Neural cell (in vitro differentiated cells): ENCODE measurements at regions not wholly inside any gene's neighbourhood (a gene's known extent, or its start where the extent isn't known, plus 50 kb on each side); places are given as distances from the start of the nearest gene placed in this dataset.

ENCODE experiments used
- H2AFZ ChIP-seq: fragments of 200-600, 300-800 bp; sonication (generic), shearing (Covaris generic); 2 replicates; pipeline ENCODE4 v1.6.0; 2014; ENCODE audit warnings: low read depth, mild to moderate bottlenecking, antibody characterized with exemption, low read length, moderate library complexity
- H3F3A ChIP-seq: fragments of 200-600 bp; shearing (Covaris generic); 2 replicates; pipeline ENCODE4 v1.6.1; 2016; ENCODE audit warnings: mild to moderate bottlenecking, moderate library complexity, mixed read lengths, antibody characterized with exemption, low read length; ENCODE audit not compliant: insufficient read depth, poor library complexity, severe bottlenecking
- H3K27ac ChIP-seq: fragments of 200-600, 300-800 bp; sonication (generic), shearing (Covaris generic); 2 replicates; pipeline ENCODE4 v1.5.1; 2014; ENCODE audit warnings: mild to moderate bottlenecking, low read length, moderate library complexity
- H3K27me3 ChIP-seq: fragments of 300-800, 200-600 bp; sonication (generic), shearing (Covaris generic); 2 replicates; pipeline ENCODE4 v1.6.0; 2014; ENCODE audit warnings: mild to moderate bottlenecking, low read depth, low read length, moderate library complexity; ENCODE audit not compliant: insufficient read depth
- H3K36me3 ChIP-seq: fragments of 300-800, 200-600 bp; sonication (generic), shearing (Covaris generic); 2 replicates; pipeline ENCODE4 v1.5.1; 2014; ENCODE audit warnings: mild to moderate bottlenecking, antibody characterized with exemption, low read length, moderate library complexity; ENCODE audit not compliant: insufficient read depth
- H3K4me2 ChIP-seq: fragments of 300-800, 200-600 bp; sonication (generic), shearing (Covaris generic); 2 replicates; pipeline ENCODE4 v1.6.0; 2014; ENCODE audit warnings: mild to moderate bottlenecking, low read length
- H3K4me3 ChIP-seq: fragments of 300-800, 200-600 bp; sonication (generic), shearing (Covaris generic); 2 replicates; pipeline ENCODE4 v1.5.1; 2014; ENCODE audit warnings: mild to moderate bottlenecking, low read length, moderate library complexity
- H3K79me2 ChIP-seq: fragments of 200-600 bp; shearing (Covaris generic); replicated peaks from 2 replicates; pipeline ENCODE4 v1.6.0; 2014; ENCODE audit warnings: mild to moderate bottlenecking, low read length, moderate library complexity; ENCODE audit not compliant: insufficient read depth
- H3K9ac ChIP-seq: fragments of 300-800, 200-600 bp; sonication (generic), shearing (Covaris generic); 2 replicates; pipeline ENCODE4 v1.6.1; 2016; ENCODE audit warnings: mild to moderate bottlenecking, low read length, mixed read lengths
- H3K9me2 ChIP-seq: fragments of 200-600 bp; shearing (Covaris generic); 2 replicates; pipeline ENCODE4 v1.6.1; 2016; ENCODE audit warnings: mild to moderate bottlenecking, low read length, mixed read lengths; ENCODE audit not compliant: insufficient read depth
- H3K9me3 ChIP-seq: fragments of 200-600, 300-800 bp; sonication (generic), shearing (Covaris generic); 2 replicates; pipeline ENCODE4 v1.6.1; 2016; ENCODE audit warnings: mild to moderate bottlenecking, mixed run types, low read length, moderate library complexity, mixed read lengths
- H4K20me1 ChIP-seq: fragments of 200-600 bp; shearing (Covaris generic); 2 replicates; pipeline ENCODE4 v1.6.1; 2016; ENCODE audit warnings: mild to moderate bottlenecking, mixed run types; ENCODE audit not compliant: insufficient read depth
- CTCF ChIP-seq: fragments of 450-650 bp; IDR thresholded peaks from 2 replicates; pipeline ENCODE4 v1.5.1; 2014; ENCODE audit warnings: antibody characterized with exemption, mild to moderate bottlenecking, moderate library complexity; ENCODE audit not compliant: poor library complexity, severe bottlenecking
- EP300 ChIP-seq: fragments of 450-650 bp; conservative IDR thresholded peaks from 2 replicates; pipeline ENCODE4 v1.6.1; 2014; ENCODE audit warnings: antibody characterized with exemption, mild to moderate bottlenecking, moderate library complexity; ENCODE audit not compliant: poor library complexity, severe bottlenecking
- EZH2 ChIP-seq: fragments of 200-600, 300-800 bp; shearing (Covaris generic), sonication (generic); IDR thresholded peaks from 2 replicates; pipeline ENCODE4 v1.6.1; 2014; ENCODE audit warnings: antibody characterized with exemption, low read length, borderline replicate concordance, mild to moderate bottlenecking; ENCODE audit not compliant: insufficient read depth, poor library complexity, severe bottlenecking
- MXI1 ChIP-seq: fragments of 450-650 bp; conservative IDR thresholded peaks from 2 replicates; pipeline ENCODE4 v1.6.1; 2014; ENCODE audit warnings: antibody characterized with exemption, mild to moderate bottlenecking; ENCODE audit not compliant: poor library complexity, severe bottlenecking
- POLR2AphosphoS5 ChIP-seq: IDR thresholded peaks from 2 replicates; pipeline ENCODE4 v1.6.1; 2012
- RAD21 ChIP-seq: fragments of 450-650 bp; conservative IDR thresholded peaks from 2 replicates; pipeline ENCODE4 v1.6.1; 2014; ENCODE audit warnings: antibody characterized with exemption, mild to moderate bottlenecking, moderate library complexity
- REST ChIP-seq: IDR thresholded peaks from 2 replicates; pipeline ENCODE4 v1.6.1; 2012; ENCODE audit warnings: borderline replicate concordance
- SMC3 ChIP-seq: fragments of 450-650 bp; conservative IDR thresholded peaks from 2 replicates; pipeline ENCODE4 v1.6.1; 2014; ENCODE audit warnings: antibody characterized with exemption, mild to moderate bottlenecking, moderate library complexity; ENCODE audit not compliant: poor library complexity
- TAF1 ChIP-seq: IDR thresholded peaks from 2 replicates; pipeline ENCODE4 v1.6.1; 2012; ENCODE audit warnings: low read depth

- H4K20me1 ChIP-seq = no peaks in the 10 kb centered on the region
- no peak overlapping the region for H3K4me3 ChIP-seq
- H3K27me3 ChIP-seq = no peaks in the 10 kb centered on the region
- H3F3A ChIP-seq = no peaks in the 10 kb centered on the region
- no peaks in the 10 kb centered on the region for H3K36me3 ChIP-seq
- no peak for TF ChIP-seq EZH2
- no peak for TF ChIP-seq RAD21
- no peak for TF ChIP-seq POLR2AphosphoS5
- no peaks in the 10 kb centered on the region for H3K79me2 ChIP-seq
- H3K9me3 ChIP-seq = no peaks in the 10 kb centered on the region
- no peak overlapping the region for H3K27ac ChIP-seq
- no peaks in the 10 kb centered on the region for H3K9me2 ChIP-seq
- no peak overlapping the region for H2AFZ ChIP-seq
- no peak overlapping the region for H3K4me2 ChIP-seq
- no peak overlapping the region for H3K9ac ChIP-seq
Observed at GRCh38 chr2:120494446-120494845, 148.5 kb downstream of the INHBB start.

GRCh38 chr2:120495586-120495985 is 149.7 kb downstream of the INHBB start:
- Histone ChIP-seq H3K9me3 (no peaks in the 10 kb centered on the region), H4K20me1 (no peaks in the 10 kb centered on the region), H3K36me3 (no peaks in the 10 kb centered on the region), H3K4me3 (no peak overlapping the region), H3K4me2 (no peak overlapping the region), H3F3A (no peaks in the 10 kb centered on the region), H3K79me2 (no peaks in the 10 kb centered on the region), H3K9me2 (no peaks in the 10 kb centered on the region), H2AFZ (no peak overlapping the region), H3K27me3 (no peaks in the 10 kb centered on the region), H3K27ac (no peak overlapping the region), H3K9ac (no peak overlapping the region)
- TF ChIP-seq EP300 = no peak
- no peak for TF ChIP-seq POLR2AphosphoS5
- no peak for TF ChIP-seq EZH2
- TF ChIP-seq CTCF = no peak
- TF ChIP-seq MXI1 = no peak
- TF ChIP-seq TAF1 = no peak
- no peak for TF ChIP-seq SMC3
- no peak for TF ChIP-seq REST
- TF ChIP-seq RAD21 = no peak

GRCh38 chr2:120496235-120496634 is 150.3 kb downstream of the INHBB start:
- Histone ChIP-seq H2AFZ (no peak overlapping the region), H3K4me2 (no peak overlapping the region), H3K36me3 (no peaks in the 10 kb centered on the region), H3K4me3 (no peak overlapping the region), H3K9me3 (no peaks in the 10 kb centered on the region), H4K20me1 (no peaks in the 10 kb centered on the region), H3K79me2 (no peaks in the 10 kb centered on the region), H3K9ac (no peak overlapping the region), H3K27ac (no peak overlapping the region), H3K27me3 (no peaks in the 10 kb centered on the region), H3K9me2 (no peaks in the 10 kb centered on the region), H3F3A (no peaks in the 10 kb centered on the region)
- TF ChIP-seq RAD21 (no peak), MXI1 (no peak), EP300 (no peak), EZH2 (no peak), SMC3 (no peak), CTCF (no peak), REST (no peak), POLR2AphosphoS5 (no peak), TAF1 (no peak)
